Adipocyte (in vitro differentiated cells): ENCODE measurements at regions not wholly inside any gene's neighbourhood (a gene's known extent, or its start where the extent isn't known, plus 50 kb on each side); places are given as distances from the start of the nearest gene placed in this dataset.
"Not testable (repeated sequence)": the region's sequence is repeated elsewhere in the genome, so short reads cannot be mapped to it uniquely, and the experiment has no call there.

Experiments
- DNase-seq: peaks from one replicate; pipeline ENCODE4 v3.0.0-alpha.2; 2015; ENCODE audit warnings: low read depth
- H3K27me3 ChIP-seq: replicated peaks from 2 replicates; pipeline ENCODE4 v1.7.0; 2013; ENCODE audit warnings: mild to moderate bottlenecking, low read length, moderate library complexity; ENCODE audit not compliant: control insufficient read depth, insufficient read depth
- H3K36me3 ChIP-seq: 2 replicates; pipeline ENCODE4 v1.7.0; 2013; ENCODE audit warnings: low read length, mild to moderate bottlenecking, moderate library complexity; ENCODE audit not compliant: control insufficient read depth, insufficient read depth, severe bottlenecking
- H3K4me1 ChIP-seq: 2 replicates; pipeline ENCODE4 v1.7.0; 2013; ENCODE audit warnings: mild to moderate bottlenecking, low read length, moderate library complexity; ENCODE audit not compliant: control insufficient read depth, insufficient read depth
- H3K4me3 ChIP-seq: 2 replicates; pipeline ENCODE4 v1.7.0; 2013; ENCODE audit warnings: mild to moderate bottlenecking, low read length, moderate library complexity
- H3K9ac ChIP-seq: 2 replicates; pipeline ENCODE4 v1.7.0; 2013; ENCODE audit warnings: mild to moderate bottlenecking, low read length, moderate library complexity
- H3K9me3 ChIP-seq: 2 replicates; pipeline ENCODE4 v1.7.0; 2013; ENCODE audit warnings: mild to moderate bottlenecking, low read length, moderate library complexity; ENCODE audit not compliant: control insufficient read depth

GRCh38 chr1:206391903-206392302 is 78.4 kb upstream of the IKBKE start:
- H3K4me1 ChIP-seq, H3K36me3 ChIP-seq, H3K4me3 ChIP-seq, H3K27me3 ChIP-seq, H3K9me3 ChIP-seq, H3K9ac ChIP-seq, DNase-seq: not testable (repeated sequence)

- H3K4me3 ChIP-seq, H3K9ac ChIP-seq, H3K4me1 ChIP-seq, H3K36me3 ChIP-seq, H3K9me3 ChIP-seq, DNase-seq, H3K27me3 ChIP-seq: not testable (repeated sequence)
Observed at GRCh38 chr1:206397501-206397900, 72.8 kb upstream of the IKBKE start.

GRCh38 chr1:206398261-206398660 is 72.0 kb upstream of the IKBKE start:
- not testable (repeated sequence) for H3K27me3 ChIP-seq, H3K9me3 ChIP-seq, DNase-seq, H3K4me1 ChIP-seq, H3K4me3 ChIP-seq, H3K36me3 ChIP-seq, H3K9ac ChIP-seq

GRCh38 chr1:206403612-206404307 is 66.5 kb upstream of the IKBKE start:
- not testable (repeated sequence) for H3K9me3 ChIP-seq, H3K9ac ChIP-seq, H3K4me1 ChIP-seq, H3K27me3 ChIP-seq, H3K4me3 ChIP-seq, DNase-seq, H3K36me3 ChIP-seq

- not testable (repeated sequence) for H3K9me3 ChIP-seq, H3K27me3 ChIP-seq, H3K4me1 ChIP-seq, H3K36me3 ChIP-seq, H3K4me3 ChIP-seq, H3K9ac ChIP-seq, DNase-seq
Observed at GRCh38 chr1:206404309-206405027, 65.8 kb upstream of the IKBKE start.

- H3K9me3 ChIP-seq, H3K4me1 ChIP-seq, H3K4me3 ChIP-seq, H3K36me3 ChIP-seq, DNase-seq, H3K9ac ChIP-seq, H3K27me3 ChIP-seq: not testable (repeated sequence)
Observed at GRCh38 chr1:206405282-206405681, 65.0 kb upstream of the IKBKE start.

- H3K9ac ChIP-seq, H3K9me3 ChIP-seq, H3K36me3 ChIP-seq, H3K4me1 ChIP-seq, DNase-seq, H3K27me3 ChIP-seq, H3K4me3 ChIP-seq: not testable (repeated sequence)
Observed at GRCh38 chr1:206408371-206409288, 61.6 kb upstream of the IKBKE start.

GRCh38 chr1:206411321-206411720 is 59.0 kb upstream of the IKBKE start:
- Histone ChIP-seq H3K9ac (no peak overlapping the region), H3K36me3 (peaks cover 14% of the 10 kb centered on the region), H3K27me3 (no peaks in the 10 kb centered on the region), H3K9me3 (no peaks in the 10 kb centered on the region), H3K4me1 (no peaks in the 10 kb centered on the region), H3K4me3 (no peak overlapping the region)
- DNase-seq, result no peak

GRCh38 chr1:206415942-206416341 is 54.3 kb upstream of the IKBKE start:
- no peak for DNase-seq
- peaks cover 39% of the 10 kb centered on the region for H3K36me3 ChIP-seq
- H3K4me3 ChIP-seq, result no peak overlapping the region
- no peaks in the 10 kb centered on the region for H3K27me3 ChIP-seq
- H3K9me3 ChIP-seq, result no peaks in the 10 kb centered on the region
- no peak overlapping the region for H3K9ac ChIP-seq
- peaks cover 14% of the 10 kb centered on the region for H3K4me1 ChIP-seq

GRCh38 chr1:206417774-206418614 is 52.3 kb upstream of the IKBKE start:
- H3K4me1 ChIP-seq, result peaks cover 14% of the 10 kb centered on the region
- DNase-seq, result no peak
- H3K36me3 ChIP-seq, result peaks cover 57% of the 10 kb centered on the region
- H3K9me3 ChIP-seq, result no peaks in the 10 kb centered on the region
- no peak overlapping the region for H3K4me3 ChIP-seq
- H3K27me3 ChIP-seq, result no peaks in the 10 kb centered on the region
- no peak overlapping the region for H3K9ac ChIP-seq
